ENCODE measurements at regions not wholly inside any gene's neighbourhood (a gene's known extent, or its start where the extent isn't known, plus 50 kb on each side); places are given as distances from the start of the nearest gene placed in this dataset.

DNA sequence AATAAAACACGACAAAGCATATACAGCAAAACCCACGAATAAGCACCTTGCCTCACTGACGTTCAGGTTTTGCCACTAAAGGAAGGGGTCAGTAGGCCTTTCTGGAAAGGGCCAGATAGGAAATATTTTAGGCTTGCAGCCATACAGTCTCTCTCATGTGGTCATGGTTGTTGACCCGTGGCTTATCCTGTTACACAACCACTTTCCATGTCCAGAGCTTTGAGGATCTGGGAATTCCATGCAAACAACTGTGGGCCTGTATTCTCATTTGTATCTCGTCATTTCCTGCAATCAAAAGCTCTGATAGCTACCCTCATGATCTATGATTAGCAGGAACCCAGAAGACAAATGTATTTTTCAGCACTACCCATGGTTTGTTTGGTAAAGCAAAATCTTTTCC lies 108.3 kb downstream of the DRD1 start:
- TF ChIP-seq CTCF (conservative IDR thresholded peaks at IDR 0.05; ENCODE audit: low read depth, low read length) (no peak), EZH2 (IDR thresholded peaks at IDR 0.05; ENCODE audit: borderline replicate concordance, low read depth, low read length, poor library complexity, severe bottlenecking) (no peak)

All from A673 (cell line).